Neural progenitor cell (in vitro differentiated cells): ENCODE measurements at regions not wholly inside any gene's neighbourhood (a gene's known extent, or its start where the extent isn't known, plus 50 kb on each side); places are given as distances from the start of the nearest gene placed in this dataset.

Experiments used
- DNase-seq: peaks from one replicate; pipeline ENCODE4 v3.0.0-alpha.2; 2016; ENCODE audit warnings: low spot score
- H2AFZ ChIP-seq: fragments of 200-600 bp; sonication (generic); replicated peaks from 2 replicates; pipeline ENCODE4 v1.6.1; 2016; ENCODE audit warnings: antibody characterized with exemption
- H3F3A ChIP-seq: fragments of 200-600 bp; sonication (generic); 2 replicates; pipeline ENCODE4 v1.6.1; 2016; ENCODE audit warnings: antibody characterized with exemption, low read depth
- H3K27ac ChIP-seq: fragments of 200-600 bp; sonication (generic); 2 replicates; pipeline ENCODE4 v1.5.1; 2016; ENCODE audit warnings: mild to moderate bottlenecking
- H3K27me3 ChIP-seq: fragments of 200-600 bp; sonication (generic); 2 replicates; pipeline ENCODE4 v1.6.1; 2016; ENCODE audit warnings: mild to moderate bottlenecking, moderate library complexity
- H3K36me3 ChIP-seq: fragments of 200-600 bp; sonication (generic); 2 replicates; pipeline ENCODE4 v1.5.1; 2016
- H3K4me1 ChIP-seq: fragments of 200-600 bp; sonication (generic); 2 replicates; pipeline ENCODE4 v1.6.1; 2016; ENCODE audit warnings: mixed run types
- H3K4me2 ChIP-seq: fragments of 200-600 bp; sonication (generic); 2 replicates; pipeline ENCODE4 v1.6.1; 2016
- H3K4me3 ChIP-seq: fragments of 200-600 bp; sonication (generic); 2 replicates; pipeline ENCODE4 v1.5.1; 2016
- H3K79me2 ChIP-seq: fragments of 200-600 bp; sonication (generic); 2 replicates; pipeline ENCODE4 v1.6.1; 2016; ENCODE audit warnings: low read depth
- H3K9ac ChIP-seq: fragments of 200-600 bp; sonication (generic); 2 replicates; pipeline ENCODE4 v1.6.1; 2016
- H3K9me3 ChIP-seq: fragments of 200-600 bp; sonication (generic); 2 replicates; pipeline ENCODE4 v1.5.1; 2016; ENCODE audit warnings: low read depth
- H4K20me1 ChIP-seq: fragments of 200-600 bp; sonication (generic); 2 replicates; pipeline ENCODE4 v1.6.1; 2016; ENCODE audit warnings: low read depth
- H3K27ac Mint-ChIP-seq: 3 replicates; pipeline ENCODE4 v1.8.0; 2021; ENCODE audit warnings: mixed read lengths
- H3K27me3 Mint-ChIP-seq: 2 replicates; pipeline ENCODE4 v1.8.0; 2022; ENCODE audit warnings: low read depth, mild to moderate bottlenecking, inconsistent platforms, moderate library complexity, mixed read lengths; ENCODE audit not compliant: insufficient read depth
- H3K36me3 Mint-ChIP-seq: 3 replicates; pipeline ENCODE4 v1.8.0; 2021; ENCODE audit warnings: mixed read lengths
- H3K4me1 Mint-ChIP-seq: 3 replicates; pipeline ENCODE4 v1.8.0; 2021; ENCODE audit warnings: mixed read lengths
- H3K4me3 Mint-ChIP-seq: 3 replicates; pipeline ENCODE4 v1.8.0; 2021; ENCODE audit warnings: mild to moderate bottlenecking, moderate library complexity, mixed read lengths
- H3K9me3 Mint-ChIP-seq: 3 replicates; pipeline ENCODE4 v1.8.0; 2020; ENCODE audit warnings: mixed read lengths
- CTCF ChIP-seq: fragments of 200-600 bp; sonication (generic); IDR thresholded peaks from 2 replicates; pipeline ENCODE4 v1.5.1; 2017; ENCODE audit warnings: antibody characterized with exemption, mild to moderate bottlenecking
- EZH2 ChIP-seq: fragments of 200-600 bp; sonication (generic); IDR thresholded peaks from 2 replicates; pipeline ENCODE4 v1.6.1; 2017; ENCODE audit warnings: antibody characterized with exemption, mild to moderate bottlenecking, moderate library complexity
- EZH2phosphoT487 ChIP-seq: fragments of 200-600 bp; sonication (generic); IDR thresholded peaks from 2 replicates; pipeline ENCODE4 v1.6.1; 2017; ENCODE audit warnings: antibody characterized with exemption

- Mint-ChIP-seq H3K27me3 (peaks cover 2% of the 10 kb centered on the region), H3K36me3 (no peaks in the 10 kb centered on the region), H3K4me3 (no peak overlapping the region), H3K4me1 (no peaks in the 10 kb centered on the region), H3K27ac (no peak overlapping the region), H3K9me3 (peaks cover 10% of the 10 kb centered on the region)
- no peak for DNase-seq
- Histone ChIP-seq H3K9ac (no peak overlapping the region), H4K20me1 (no peaks in the 10 kb centered on the region), H2AFZ (no peak overlapping the region), H3K79me2 (no peaks in the 10 kb centered on the region), H3K4me2 (no peak overlapping the region), H3K27ac (no peak overlapping the region), H3K36me3 (no peaks in the 10 kb centered on the region), H3F3A (no peaks in the 10 kb centered on the region), H3K4me3 (no peak overlapping the region), H3K9me3 (no peaks in the 10 kb centered on the region), H3K4me1 (no peaks in the 10 kb centered on the region), H3K27me3 (no peaks in the 10 kb centered on the region)
- TF ChIP-seq EZH2phosphoT487 (no peak), CTCF (no peak), EZH2 (no peak)
Observed at GRCh38 chr15:98051734-98052133, 91.2 kb downstream of the ARRDC4 start.

- Histone ChIP-seq H3K79me2 (no peaks in the 10 kb centered on the region), H3K9me3 (no peaks in the 10 kb centered on the region), H3K4me3 (no peak overlapping the region), H3K4me2 (no peak overlapping the region), H3K4me1 (no peaks in the 10 kb centered on the region), H3F3A (no peaks in the 10 kb centered on the region), H3K9ac (no peak overlapping the region), H3K27ac (no peak overlapping the region), H2AFZ (no peak overlapping the region), H4K20me1 (no peaks in the 10 kb centered on the region), H3K36me3 (no peaks in the 10 kb centered on the region), H3K27me3 (no peaks in the 10 kb centered on the region)
- Mint-ChIP-seq H3K27me3 (no peaks in the 10 kb centered on the region), H3K27ac (no peak overlapping the region), H3K9me3 (peaks cover 16% of the 10 kb centered on the region), H3K4me3 (no peak overlapping the region), H3K4me1 (no peaks in the 10 kb centered on the region), H3K36me3 (no peaks in the 10 kb centered on the region)
- TF ChIP-seq EZH2 (no peak), CTCF (no peak), EZH2phosphoT487 (no peak)
- no peak for DNase-seq
Observed at GRCh38 chr15:98057453-98057852, 97.0 kb downstream of the ARRDC4 start.

- Histone ChIP-seq H3K9me3 (no peaks in the 10 kb centered on the region), H3K4me3 (no peak overlapping the region), H3K4me1 (no peaks in the 10 kb centered on the region), H3K9ac (no peak overlapping the region), H4K20me1 (no peaks in the 10 kb centered on the region), H3F3A (no peaks in the 10 kb centered on the region), H3K27me3 (no peaks in the 10 kb centered on the region), H3K79me2 (no peaks in the 10 kb centered on the region), H3K4me2 (no peak overlapping the region), H2AFZ (no peak overlapping the region), H3K36me3 (no peaks in the 10 kb centered on the region), H3K27ac (no peak overlapping the region)
- no peak for DNase-seq
- H3K4me1 Mint-ChIP-seq = no peaks in the 10 kb centered on the region
- H3K27ac Mint-ChIP-seq = no peak overlapping the region
- no peaks in the 10 kb centered on the region for H3K27me3 Mint-ChIP-seq
- H3K4me3 Mint-ChIP-seq = no peak overlapping the region
- TF ChIP-seq EZH2phosphoT487 (no peak), CTCF (no peak), EZH2 (no peak)
- no peaks in the 10 kb centered on the region for H3K36me3 Mint-ChIP-seq
- H3K9me3 Mint-ChIP-seq = peaks cover 2% of the 10 kb centered on the region
Observed at GRCh38 chr15:98062869-98063268, 102.4 kb downstream of the ARRDC4 start.

GRCh38 chr15:98063315-98063714, 102.8 kb downstream of the ARRDC4 start:
- Histone ChIP-seq H3K4me2 (no peak overlapping the region), H3K9ac (no peak overlapping the region), H3K27ac (no peak overlapping the region), H4K20me1 (no peaks in the 10 kb centered on the region), H3F3A (no peaks in the 10 kb centered on the region), H3K9me3 (no peaks in the 10 kb centered on the region), H2AFZ (no peak overlapping the region), H3K4me3 (no peak overlapping the region), H3K4me1 (no peaks in the 10 kb centered on the region), H3K36me3 (no peaks in the 10 kb centered on the region), H3K79me2 (no peaks in the 10 kb centered on the region), H3K27me3 (no peaks in the 10 kb centered on the region)
- Mint-ChIP-seq H3K9me3 (peaks cover 3% of the 10 kb centered on the region), H3K4me3 (no peak overlapping the region), H3K27ac (no peak overlapping the region), H3K36me3 (no peaks in the 10 kb centered on the region), H3K27me3 (no peaks in the 10 kb centered on the region), H3K4me1 (no peaks in the 10 kb centered on the region)
- no peak for DNase-seq
- no peak for TF ChIP-seq CTCF
- no peak for TF ChIP-seq EZH2phosphoT487
- no peak for TF ChIP-seq EZH2
